A549 (cell line): ENCODE measurements at regions not wholly inside any gene's neighbourhood (a gene's known extent, or its start where the extent isn't known, plus 50 kb on each side); places are given as distances from the start of the nearest gene placed in this dataset.

Experiments
- ATAC-seq, 2 experiments: fragments of 200-7000 bp in 1 of 2; fragments of >200 bp in 1 of 2; cut with Nextera tagmentation in 1 of 2; cut with Tn5 transposase in 1 of 2; 3 replicates each; pipeline versions ENCODE4 v1.8.0 to v1.9.1; 2018 to 2020; ENCODE audit warnings: mild to moderate bottlenecking in 1 of 2, moderate library complexity in 1 of 2
- CTCF ChIA-PET: fragments of 300-600 bp; sonication (Branson Sonifier 250); formaldehyde crosslinking; extraction: SDS; loops from one replicate; lab custom pipeline; 2021; ENCODE audit warnings: antibody characterized with exemption, inconsistent platforms; lab: Yijun Ruan, JAX
- POLR2A ChIA-PET: fragments of 350-600 bp; formaldehyde crosslinking; extraction: SDS; loops from one replicate; lab custom pipeline; 2021; ENCODE audit warnings: antibody characterized with exemption, inconsistent platforms; lab: Yijun Ruan, JAX
- DNase-seq, 2 experiments: peaks; one replicate each; pipeline versions ENCODE4 v3.0.0 to v3.0.0-alpha.2; 2011 to 2016; ENCODE audit warnings: low read depth in 1 of 2, low spot score in 1 of 2
- FAIRE-seq: peaks from 2 replicates; lab custom pipeline; 2011; peaks lifted over from hg19 to GRCh38; lab: Jason Lieb, UNC
- H3K27ac ChIP-seq, 2 experiments: fragments of >200 bp; sonication (Bioruptor Twin); formaldehyde crosslinking; 3 replicates each; pipeline ENCODE4 v1.5.1; 2016 to 2017
- H3K4me1 ChIP-seq: fragments of >200 bp; sonication (Bioruptor Twin); formaldehyde crosslinking; 3 replicates; pipeline ENCODE4 v1.6.1; 2016
- H3K4me2 ChIP-seq: fragments of >200 bp; sonication (Bioruptor Twin); formaldehyde crosslinking; 3 replicates; pipeline ENCODE4 v1.6.1; 2016
- H3K4me3 ChIP-seq: fragments of >200 bp; sonication (Bioruptor Twin); formaldehyde crosslinking; 3 replicates; pipeline ENCODE4 v1.5.1; 2016
- H3K9me3 ChIP-seq: fragments of >200 bp; sonication (Bioruptor Twin); formaldehyde crosslinking; 3 replicates; pipeline ENCODE4 v1.6.1; 2016
- BHLHE40 ChIP-seq: IDR thresholded peaks from 2 replicates; pipeline ENCODE4 v1.6.1; 2012; ENCODE audit warnings: low read depth, low read length, inconsistent platforms
- CBX2 ChIP-seq: fragments of 200-600 bp; sonication (generic); IDR thresholded peaks from 2 replicates; pipeline ENCODE4 v1.6.1; 2016; ENCODE audit warnings: low read depth, mild to moderate bottlenecking, borderline replicate concordance
- CBX8 ChIP-seq: fragments of 200-600 bp; sonication (generic); IDR thresholded peaks from 2 replicates; pipeline ENCODE4 v1.6.1; 2016
- CEBPB ChIP-seq, 2 experiments: fragments of >200 bp in 1 of 2; sonication (Bioruptor Twin) in 1 of 2; formaldehyde crosslinking in 1 of 2; IDR thresholded peaks; 2 replicates each; pipeline ENCODE4 v1.6.1; 2012 to 2016
- CHD2 ChIP-seq: fragments of 150-350 bp; IDR thresholded peaks from 2 replicates; pipeline ENCODE4 v1.6.1; 2014; ENCODE audit warnings: low read length; ENCODE audit not compliant: partially characterized antibody
- EHMT2 ChIP-seq: fragments of 200-600 bp; sonication (generic); IDR thresholded peaks from 2 replicates; pipeline ENCODE4 v1.6.1; 2016; ENCODE audit warnings: antibody characterized with exemption, low read depth, mild to moderate bottlenecking, moderate library complexity
- ESRRA ChIP-seq: fragments of 150-350 bp; IDR thresholded peaks from 2 replicates; pipeline ENCODE4 v1.6.1; 2014; ENCODE audit warnings: mild to moderate bottlenecking, low read length, borderline replicate concordance
- FOSB ChIP-seq: fragments of 250-450 bp; sonication (Bioruptor Pico); IDR thresholded peaks from 2 replicates; pipeline ENCODE4 v1.5.0; 2020; ENCODE audit warnings: mild to moderate bottlenecking, moderate library complexity
- FOXS1 ChIP-seq: fragments of 250-450 bp; sonication (Bioruptor Pico); IDR thresholded peaks from 2 replicates; pipeline ENCODE4 v1.5.0; 2020; ENCODE audit warnings: mild to moderate bottlenecking, moderate library complexity
- HOXA7 ChIP-seq: fragments of 250-450 bp; sonication (Bioruptor Pico); IDR thresholded peaks from 2 replicates; pipeline ENCODE4 v1.5.0; 2020; ENCODE audit warnings: mild to moderate bottlenecking, moderate library complexity
- JUN ChIP-seq, 2 experiments: fragments of >200 bp; sonication (Bioruptor Twin); formaldehyde crosslinking; IDR thresholded peaks; 2 replicates in 1 of 2; 3 replicates in 1 of 2; pipeline ENCODE4 v1.6.1; 2016 to 2017
- JUNB ChIP-seq: fragments of >200 bp; sonication (Bioruptor Twin); formaldehyde crosslinking; IDR thresholded peaks from 2 replicates; pipeline ENCODE4 v1.6.1; 2016
- KDM5A ChIP-seq: fragments of 200-600 bp; sonication (generic); IDR thresholded peaks from 2 replicates; pipeline ENCODE4 v1.6.1; 2016; ENCODE audit warnings: antibody characterized with exemption, mild to moderate bottlenecking
- MAFK ChIP-seq: fragments of 450-650 bp; IDR thresholded peaks from 2 replicates; pipeline ENCODE4 v1.6.1; 2014; ENCODE audit not compliant: partially characterized antibody
- MAZ ChIP-seq: fragments of 150-350 bp; IDR thresholded peaks from 2 replicates; pipeline ENCODE4 v1.6.1; 2014; ENCODE audit warnings: antibody characterized with exemption, low read depth, low read length, borderline replicate concordance
- NFE2L2 ChIP-seq: fragments of 150-350 bp; conservative IDR thresholded peaks from 2 replicates; pipeline ENCODE4 v1.6.1; 2014; ENCODE audit warnings: low read length
- NPAS2 ChIP-seq: fragments of 250-450 bp; sonication (Bioruptor Pico); IDR thresholded peaks from 2 replicates; pipeline ENCODE4 v1.8.0; 2022; ENCODE audit warnings: mild to moderate bottlenecking, moderate library complexity, borderline replicate concordance
- PHF8 ChIP-seq: fragments of 200-600 bp; sonication (generic); IDR thresholded peaks from 2 replicates; pipeline ENCODE4 v1.6.1; 2016; ENCODE audit warnings: low read depth, mild to moderate bottlenecking, antibody characterized with exemption, moderate library complexity, borderline replicate concordance
- POLR2A ChIP-seq: IDR thresholded peaks from 2 replicates; pipeline ENCODE4 v1.6.1; 2012; ENCODE audit warnings: mild to moderate bottlenecking, low read length
- POLR2AphosphoS2 ChIP-seq: conservative IDR thresholded peaks from 2 replicates; pipeline ENCODE4 v1.6.1; 2012; ENCODE audit warnings: low read length, improper control_type of control experiment, inconsistent platforms
- RCOR1 ChIP-seq: fragments of 150-350 bp; IDR thresholded peaks from 2 replicates; pipeline ENCODE4 v1.6.1; 2014; ENCODE audit warnings: antibody characterized with exemption, low read length, low read depth
- REST ChIP-seq: fragments of 200-600 bp; sonication (generic); IDR thresholded peaks from 2 replicates; pipeline ENCODE4 v1.6.1; 2016; ENCODE audit warnings: antibody characterized with exemption, mild to moderate bottlenecking, moderate library complexity
- RFX5 ChIP-seq: fragments of 450-650 bp; IDR thresholded peaks from 2 replicates; pipeline ENCODE4 v1.7.1; 2014; ENCODE audit warnings: antibody characterized with exemption, mild to moderate bottlenecking, moderate library complexity
- SMC3 ChIP-seq: fragments of >200 bp; sonication (Bioruptor Twin); formaldehyde crosslinking; IDR thresholded peaks from 3 replicates; pipeline ENCODE4 v1.6.1; 2018; ENCODE audit warnings: inconsistent platforms
- SREBF2 ChIP-seq: fragments of 450-650 bp; IDR thresholded peaks from 2 replicates; pipeline ENCODE4 v1.6.1; 2014; ENCODE audit warnings: mild to moderate bottlenecking, moderate library complexity
- ZFP36 ChIP-seq: fragments of 450-650 bp; IDR thresholded peaks from 2 replicates; pipeline ENCODE4 v1.6.1; 2014; ENCODE audit warnings: borderline replicate concordance; ENCODE audit not compliant: partially characterized antibody
- WGBS: methylation state at CpG from one replicate; pipeline ENCODE4 v1.1.6; 2017; ENCODE audit errors: missing lambda C conversion rate; 5-methylcytosine and 5-hydroxymethylcytosine counted together
- TF ChIP-seq, protein P1 (sequence below): fragments of 150-350 bp; IDR thresholded peaks from 2 replicates; pipeline ENCODE4 v1.6.1; 2014; ENCODE audit warnings: low read depth, mild to moderate bottlenecking, low read length
- TF ChIP-seq, protein P2 (sequence below): IDR thresholded peaks from 2 replicates; pipeline ENCODE4 v1.6.1; 2012

- ATAC-seq (no peak), DNase-seq (no peak), FAIRE-seq (no peak)
- no peak overlapping the region for H3K4me2 ChIP-seq
- TF ChIP-seq ZFP36: no peak
- TF ChIP-seq, protein P1, sequence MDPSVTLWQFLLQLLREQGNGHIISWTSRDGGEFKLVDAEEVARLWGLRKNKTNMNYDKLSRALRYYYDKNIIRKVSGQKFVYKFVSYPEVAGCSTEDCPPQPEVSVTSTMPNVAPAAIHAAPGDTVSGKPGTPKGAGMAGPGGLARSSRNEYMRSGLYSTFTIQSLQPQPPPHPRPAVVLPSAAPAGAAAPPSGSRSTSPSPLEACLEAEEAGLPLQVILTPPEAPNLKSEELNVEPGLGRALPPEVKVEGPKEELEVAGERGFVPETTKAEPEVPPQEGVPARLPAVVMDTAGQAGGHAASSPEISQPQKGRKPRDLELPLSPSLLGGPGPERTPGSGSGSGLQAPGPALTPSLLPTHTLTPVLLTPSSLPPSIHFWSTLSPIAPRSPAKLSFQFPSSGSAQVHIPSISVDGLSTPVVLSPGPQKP: no peak
- no peak for TF ChIP-seq CBX2
- TF ChIP-seq CHD2: no peak
- TF ChIP-seq POLR2AphosphoS2: no peak
- no peak for TF ChIP-seq MAZ
- no peak for TF ChIP-seq JUNB
- no peak for TF ChIP-seq CEBPB (IDR thresholded peaks at IDR 0.05)
- TF ChIP-seq KDM5A: no peak
- no peak for TF ChIP-seq CBX8
- TF ChIP-seq NPAS2 (CRISPR knock-in tag): no peak
- TF ChIP-seq HOXA7 (CRISPR knock-in tag): no peak
- no peak for TF ChIP-seq PHF8
- TF ChIP-seq SREBF2: no peak
- no peak for TF ChIP-seq FOXS1
- no peak for TF ChIP-seq POLR2A
- POLR2A ChIA-PET: no interaction called here
- no peaks in the 10 kb centered on the region for H3K9me3 ChIP-seq
- H3K27ac ChIP-seq: no peak overlapping the region
- CTCF ChIA-PET: interaction anchor here (1.0 to 1.2 kb wide), 2 partner anchors 30 to 881 kb away, joined by 3 to 4 read pairs; no protein-coding TSS in a partner anchor
- H3K4me1 ChIP-seq: no peaks in the 10 kb centered on the region
- 6% methylated on average over 1 of the region's 1 CpG for whole genome bisulfite sequencing
- H3K4me3 ChIP-seq: no peak overlapping the region
Measured at GRCh38 chr7:133135451-133135850, 53.6 kb upstream of the CHCHD3 start.

DNA sequence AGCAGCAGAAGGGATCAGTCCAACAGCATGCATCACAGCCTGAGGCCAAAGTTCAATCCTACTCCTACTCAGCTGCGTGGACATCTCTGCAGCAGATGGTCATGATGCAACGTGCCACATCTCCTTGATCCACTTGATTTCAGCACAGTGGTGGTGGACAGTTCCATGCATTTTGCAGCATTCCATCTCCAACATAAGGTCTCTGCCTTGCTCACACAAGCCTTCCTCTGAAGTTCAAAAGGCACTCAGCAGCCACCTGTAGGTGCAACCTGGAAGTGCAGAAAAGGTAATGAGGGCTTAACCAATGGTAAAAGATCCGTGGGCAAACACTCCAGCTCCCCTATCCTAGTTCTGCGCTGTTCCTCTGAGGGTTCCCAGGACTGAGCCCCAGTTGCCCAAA, 57.5 kb upstream of the CHCHD3 start:
- DNase-seq: peak in 1 of 2 experiments; percentile 50
- ChIA-PET CTCF (no interaction called here), POLR2A (no interaction called here)
- Histone ChIP-seq H3K27ac (no peak overlapping the region), H3K4me2 (no peak overlapping the region), H3K9me3 (no peaks in the 10 kb centered on the region), H3K4me3 (no peak overlapping the region), H3K4me1 (no peaks in the 10 kb centered on the region)
- peak; percentile 66 to 79 for ATAC-seq
- TF ChIP-seq POLR2AphosphoS2 (no peak), EHMT2 (0 out of 2 replicates have a peak, but pooled peaks have one; percentile 54), REST (peak; percentile 88)
- WGBS: 1% methylated on average over 4 of the region's 4 CpGs
- FAIRE-seq: no peak

DNA sequence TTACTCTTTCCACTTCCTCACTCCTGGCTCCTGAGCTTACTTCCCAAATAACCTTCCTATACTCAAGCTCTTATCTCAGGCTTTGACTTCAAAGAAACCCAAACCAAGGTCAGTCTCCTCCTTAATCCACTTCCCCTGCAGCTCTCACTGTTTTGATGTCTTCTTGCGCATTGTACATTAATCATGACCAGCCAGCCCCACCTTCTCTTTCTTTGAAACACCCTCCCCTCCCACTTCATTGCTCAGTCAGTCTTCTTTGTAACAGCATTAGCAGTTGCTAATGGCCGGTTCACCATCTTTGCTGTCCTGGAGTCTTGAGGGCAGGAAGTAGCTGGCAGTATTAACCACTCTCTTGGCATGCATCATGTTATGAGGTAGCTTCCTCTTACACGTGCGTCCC, 57.9 kb upstream of the CHCHD3 start:
- WGBS: 5% methylated on average over 4 of the region's 4 CpGs
- no peak for FAIRE-seq
- Histone ChIP-seq H3K4me3 (no peak overlapping the region), H3K4me1 (no peaks in the 10 kb centered on the region), H3K27ac (no peak overlapping the region), H3K9me3 (no peaks in the 10 kb centered on the region), H3K4me2 (no peak overlapping the region)
- CTCF ChIA-PET: no interaction called here
- no peak for ATAC-seq
- POLR2A ChIA-PET: no interaction called here
- no peak for DNase-seq
- TF ChIP-seq CBX8: no peak
- TF ChIP-seq RFX5: no peak
- no peak for TF ChIP-seq BHLHE40
- TF ChIP-seq CHD2: no peak
- no peak for TF ChIP-seq HOXA7 (CRISPR knock-in tag)
- TF ChIP-seq NPAS2 (CRISPR knock-in tag): no peak
- TF ChIP-seq JUN (IDR thresholded peaks at IDR 0.05): no peak
- TF ChIP-seq, protein P1: no peak
- no peak for TF ChIP-seq JUNB
- no peak for TF ChIP-seq SMC3
- TF ChIP-seq NFE2L2: no peak
- no peak for TF ChIP-seq RCOR1
- TF ChIP-seq MAFK: no peak
- TF ChIP-seq ESRRA: no peak
- no peak for TF ChIP-seq FOSB (CRISPR knock-in tag)
- no peak for TF ChIP-seq PHF8
- TF ChIP-seq, protein P2, sequence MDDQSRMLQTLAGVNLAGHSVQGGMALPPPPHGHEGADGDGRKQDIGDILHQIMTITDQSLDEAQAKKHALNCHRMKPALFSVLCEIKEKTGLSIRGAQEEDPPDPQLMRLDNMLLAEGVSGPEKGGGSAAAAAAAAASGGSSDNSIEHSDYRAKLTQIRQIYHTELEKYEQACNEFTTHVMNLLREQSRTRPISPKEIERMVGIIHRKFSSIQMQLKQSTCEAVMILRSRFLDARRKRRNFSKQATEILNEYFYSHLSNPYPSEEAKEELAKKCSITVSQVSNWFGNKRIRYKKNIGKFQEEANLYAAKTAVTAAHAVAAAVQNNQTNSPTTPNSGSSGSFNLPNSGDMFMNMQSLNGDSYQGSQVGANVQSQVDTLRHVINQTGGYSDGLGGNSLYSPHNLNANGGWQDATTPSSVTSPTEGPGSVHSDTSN: no peak
